Nephron progenitor cell (in vitro differentiated cells): ENCODE measurements at regions not wholly inside any gene's neighbourhood (a gene's known extent, or its start where the extent isn't known, plus 50 kb on each side); places are given as distances from the start of the nearest gene placed in this dataset.

Source experiments
- DNase-seq: peaks from one replicate; pipeline ENCODE4 v3.0.0; 2021
- H3K27ac Mint-ChIP-seq: 2 replicates; pipeline ENCODE4 v1.8.0; 2021; ENCODE audit warnings: mild to moderate bottlenecking, moderate library complexity, mixed read lengths
- H3K27me3 Mint-ChIP-seq: 2 replicates; pipeline ENCODE4 v1.8.0; 2021; ENCODE audit warnings: mild to moderate bottlenecking, low read depth, mixed read lengths; ENCODE audit not compliant: poor library complexity
- H3K36me3 Mint-ChIP-seq: 2 replicates; pipeline ENCODE4 v1.8.0; 2021; ENCODE audit warnings: low read depth, mixed read lengths
- H3K4me1 Mint-ChIP-seq: 2 replicates; pipeline ENCODE4 v1.8.0; 2021; ENCODE audit warnings: mixed read lengths
- H3K4me3 Mint-ChIP-seq: 2 replicates; pipeline ENCODE4 v1.8.0; 2021; ENCODE audit warnings: mild to moderate bottlenecking, moderate library complexity, mixed read lengths
- H3K9me3 Mint-ChIP-seq: 2 replicates; pipeline ENCODE4 v1.8.0; 2021; ENCODE audit warnings: mild to moderate bottlenecking, moderate library complexity, mixed read lengths
- TF ChIP-seq, protein P1 (sequence below): fragments of 200-600 bp; sonication (generic); IDR thresholded peaks from 2 replicates; pipeline ENCODE4 v1.5.0; 2021; ENCODE audit warnings: antibody characterized with exemption

DNA sequence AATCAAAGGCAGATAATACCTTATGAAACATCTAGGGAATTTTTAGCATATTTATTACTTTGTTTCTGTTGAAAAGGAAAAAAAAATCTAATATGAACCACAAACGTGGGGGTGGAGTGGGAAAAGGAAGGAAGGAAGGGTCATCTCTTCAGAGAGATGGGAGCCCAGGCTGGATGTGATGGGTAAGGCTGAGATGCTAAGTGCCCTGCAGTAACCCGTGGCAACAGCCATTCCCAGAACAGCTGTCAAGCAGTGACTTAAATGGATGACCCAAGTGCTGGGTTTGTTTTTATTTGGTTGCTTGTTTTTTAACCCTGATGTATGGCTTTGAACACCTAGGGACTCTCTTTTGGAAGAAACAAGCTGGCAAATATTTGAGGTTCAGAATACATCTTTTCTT lies 50.7 kb upstream of the KLF7 start:
- Mint-ChIP-seq H3K4me1 (peaks cover 52% of the 10 kb centered on the region), H3K4me3 (no peak overlapping the region), H3K9me3 (peaks cover under 1% of the 10 kb centered on the region), H3K27ac (no peak overlapping the region), H3K27me3 (no peaks in the 10 kb centered on the region), H3K36me3 (no peaks in the 10 kb centered on the region)
- TF ChIP-seq, protein P1, sequence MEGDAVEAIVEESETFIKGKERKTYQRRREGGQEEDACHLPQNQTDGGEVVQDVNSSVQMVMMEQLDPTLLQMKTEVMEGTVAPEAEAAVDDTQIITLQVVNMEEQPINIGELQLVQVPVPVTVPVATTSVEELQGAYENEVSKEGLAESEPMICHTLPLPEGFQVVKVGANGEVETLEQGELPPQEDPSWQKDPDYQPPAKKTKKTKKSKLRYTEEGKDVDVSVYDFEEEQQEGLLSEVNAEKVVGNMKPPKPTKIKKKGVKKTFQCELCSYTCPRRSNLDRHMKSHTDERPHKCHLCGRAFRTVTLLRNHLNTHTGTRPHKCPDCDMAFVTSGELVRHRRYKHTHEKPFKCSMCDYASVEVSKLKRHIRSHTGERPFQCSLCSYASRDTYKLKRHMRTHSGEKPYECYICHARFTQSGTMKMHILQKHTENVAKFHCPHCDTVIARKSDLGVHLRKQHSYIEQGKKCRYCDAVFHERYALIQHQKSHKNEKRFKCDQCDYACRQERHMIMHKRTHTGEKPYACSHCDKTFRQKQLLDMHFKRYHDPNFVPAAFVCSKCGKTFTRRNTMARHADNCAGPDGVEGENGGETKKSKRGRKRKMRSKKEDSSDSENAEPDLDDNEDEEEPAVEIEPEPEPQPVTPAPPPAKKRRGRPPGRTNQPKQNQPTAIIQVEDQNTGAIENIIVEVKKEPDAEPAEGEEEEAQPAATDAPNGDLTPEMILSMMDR = no peak
- DNase-seq = no peak

DNA sequence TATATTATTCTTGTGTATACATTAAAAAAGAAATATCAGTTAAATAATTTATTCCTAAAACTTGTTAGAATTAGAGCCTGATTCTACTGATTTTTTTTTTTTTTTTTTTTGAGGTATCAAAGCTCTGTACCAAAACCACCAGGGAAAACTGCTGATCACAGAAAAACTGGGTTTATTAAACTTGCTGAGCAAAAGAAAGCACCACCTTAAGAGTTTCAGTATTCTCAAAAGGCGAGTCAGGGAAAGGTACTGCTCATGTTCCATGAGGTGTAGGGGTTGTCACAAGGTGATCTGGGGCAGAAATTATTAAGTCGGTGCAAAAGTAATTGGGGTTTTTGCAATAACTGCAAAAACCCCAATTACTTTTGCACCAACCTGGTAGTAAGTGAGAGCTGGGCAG lies 51.7 kb upstream of the KLF7 start:
- TF ChIP-seq, protein P1 = no peak
- Mint-ChIP-seq H3K9me3 (no peaks in the 10 kb centered on the region), H3K4me3 (no peak overlapping the region), H3K36me3 (no peaks in the 10 kb centered on the region), H3K4me1 (peaks cover 61% of the 10 kb centered on the region), H3K27ac (no peak overlapping the region), H3K27me3 (no peaks in the 10 kb centered on the region)
- no peak for DNase-seq

DNA sequence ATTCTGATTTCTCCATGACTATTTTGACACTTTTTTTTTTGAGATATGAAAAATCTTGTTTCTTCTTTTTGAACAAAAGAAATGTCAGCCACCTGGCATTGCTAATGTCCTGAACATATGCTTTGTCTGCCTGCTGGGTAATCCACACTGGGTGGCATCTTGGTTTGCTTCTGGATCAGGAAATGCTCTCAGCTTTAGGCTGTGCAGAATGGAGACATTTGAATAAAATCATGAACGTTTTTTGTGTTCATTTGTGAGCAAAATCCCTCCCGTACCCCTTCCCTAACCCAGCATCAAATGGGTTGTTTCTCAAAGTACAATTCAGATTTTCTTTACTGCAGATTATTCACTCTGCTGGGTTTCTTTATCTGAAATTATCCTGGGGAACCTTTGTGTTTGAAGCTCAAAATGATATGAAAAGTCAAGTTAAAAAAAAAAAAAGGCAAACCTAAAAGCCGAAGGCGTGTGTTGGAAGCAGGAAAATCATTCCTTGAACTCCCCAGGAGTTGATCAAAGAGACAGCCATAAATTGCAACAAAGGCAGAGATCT lies 53.4 kb upstream of the KLF7 start:
- Mint-ChIP-seq H3K4me1 (peaks cover 61% of the 10 kb centered on the region), H3K4me3 (peak overlapping the region; percentile 3), H3K9me3 (no peaks in the 10 kb centered on the region), H3K27ac (no peak overlapping the region), H3K36me3 (no peaks in the 10 kb centered on the region), H3K27me3 (no peaks in the 10 kb centered on the region)
- DNase-seq = no peak
- TF ChIP-seq, protein P1 = no peak

DNA sequence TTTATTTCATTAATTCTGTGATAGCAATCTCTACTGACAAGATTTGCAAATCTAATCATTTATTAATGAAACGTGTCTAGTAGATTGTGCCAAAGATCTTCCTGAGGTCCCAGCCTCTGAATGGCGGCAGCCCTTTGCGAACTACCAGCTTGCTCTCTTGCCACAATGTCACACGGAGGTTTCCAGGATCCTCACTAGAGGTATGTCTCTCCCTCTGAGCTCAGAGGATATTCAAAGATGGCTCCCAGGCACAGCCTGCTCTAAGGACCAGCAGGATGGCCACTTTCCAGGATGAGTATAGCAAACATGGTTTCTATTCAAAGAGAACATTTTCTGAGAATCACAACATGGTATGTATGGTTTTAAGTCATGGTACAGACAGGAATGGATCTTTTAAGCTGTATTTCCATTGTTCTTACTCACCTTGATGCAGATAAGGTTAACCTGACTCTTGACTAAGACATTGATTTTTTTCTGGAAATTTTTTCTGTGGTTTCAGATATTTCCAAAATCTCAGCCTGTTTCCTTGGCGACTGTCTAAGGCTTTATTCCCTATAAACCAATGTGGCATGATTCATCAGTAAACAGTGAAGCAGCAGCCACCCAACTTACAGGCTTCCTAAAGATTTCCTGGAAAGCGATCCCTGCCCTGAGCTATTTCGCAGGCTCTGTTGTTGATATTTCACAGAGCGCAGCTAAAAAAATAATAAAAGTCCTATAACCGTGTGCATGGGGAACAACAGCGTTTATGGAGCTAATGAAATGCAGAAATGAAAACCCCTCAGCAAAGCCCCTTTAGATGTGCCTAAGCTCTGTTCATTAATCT lies 54.1 kb upstream of the KLF7 start:
- DNase-seq = no peak

DNA sequence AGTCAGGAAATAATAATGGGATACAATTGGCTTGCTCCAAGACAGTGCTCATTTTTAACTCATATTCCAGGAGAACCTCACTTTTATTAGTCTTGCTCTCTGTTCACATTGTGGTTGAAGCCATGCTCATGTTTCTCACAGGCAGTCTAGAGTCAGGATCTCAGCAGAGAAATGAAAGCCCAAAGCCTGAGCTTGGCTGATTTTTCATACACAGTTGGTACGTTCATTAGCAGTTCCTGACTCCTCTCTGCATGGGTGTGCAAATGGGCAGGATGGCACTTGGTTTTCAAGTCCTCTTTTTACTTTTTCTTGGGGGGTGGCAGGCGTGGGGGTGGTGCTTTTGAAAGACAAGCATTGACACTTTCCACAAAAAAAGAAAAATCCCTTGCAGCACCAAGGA lies 56.0 kb upstream of the KLF7 start:
- Mint-ChIP-seq H3K27ac (no peak overlapping the region), H3K36me3 (no peaks in the 10 kb centered on the region), H3K27me3 (peaks cover 4% of the 10 kb centered on the region), H3K4me3 (no peak overlapping the region), H3K9me3 (no peaks in the 10 kb centered on the region), H3K4me1 (peaks cover 59% of the 10 kb centered on the region)
- DNase-seq = no peak
- TF ChIP-seq, protein P1 = no peak

More for the DNA sequence above, 54.1 kb upstream of the KLF7 start:
- Mint-ChIP-seq H3K27me3 (peaks cover under 1% of the 10 kb centered on the region), H3K4me3 (no peak overlapping the region), H3K4me1 (peaks cover 59% of the 10 kb centered on the region), H3K9me3 (no peaks in the 10 kb centered on the region), H3K36me3 (no peaks in the 10 kb centered on the region), H3K27ac (peak overlapping the region; percentile 23)
- TF ChIP-seq, protein P1 = no peak

DNA sequence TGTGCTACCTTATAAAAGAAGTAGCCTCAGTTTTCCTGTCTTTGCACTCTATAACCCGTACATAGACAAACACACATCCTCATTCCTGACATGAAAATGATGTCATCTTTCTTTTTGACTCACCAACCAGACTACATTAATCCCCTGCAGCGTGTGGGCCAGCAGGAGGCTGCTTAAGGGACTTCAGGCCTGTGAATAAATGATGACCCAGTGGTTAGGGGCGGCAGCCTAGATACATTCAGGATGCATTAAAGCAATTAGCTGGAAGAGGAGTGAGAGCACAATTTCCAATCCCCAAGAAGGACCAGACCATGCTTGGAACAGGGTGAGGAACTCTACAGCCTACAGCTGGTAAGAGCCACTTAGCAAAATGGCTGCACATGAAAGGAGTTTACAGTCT lies 57.3 kb upstream of the KLF7 start:
- H3K9me3 Mint-ChIP-seq = no peaks in the 10 kb centered on the region
- H3K36me3 Mint-ChIP-seq = no peaks in the 10 kb centered on the region
- H3K4me3 Mint-ChIP-seq = no peak overlapping the region
- no peak overlapping the region for H3K27ac Mint-ChIP-seq
- H3K27me3 Mint-ChIP-seq = peaks cover 4% of the 10 kb centered on the region
- no peak for DNase-seq
- H3K4me1 Mint-ChIP-seq = peaks cover 69% of the 10 kb centered on the region
- TF ChIP-seq, protein P1 = no peak
